Skin epidermis (tissue), 12 donors: ENCODE measurements at regions not wholly inside any gene's neighbourhood (a gene's known extent, or its start where the extent isn't known, plus 50 kb on each side); places are given as distances from the start of the nearest gene placed in this dataset.
"Not testable (repeated sequence)": the region's sequence is repeated elsewhere in the genome, so short reads cannot be mapped to it uniquely, and the experiment has no call there.

Experiments
- H3K27ac ChIP-seq, 21 experiments: fragments of 200-600 bp; sonication (generic) in 11 of 21; one replicate each; pipeline ENCODE4 v1.5.0; 2020; ENCODE audit warnings: mild to moderate bottlenecking in 3 of 21, inconsistent platforms in 2 of 21, moderate library complexity in 2 of 21
- H3K4me3 ChIP-seq, 7 experiments: fragments of 200-600 bp; sonication (generic) in 2 of 7; one replicate each; pipeline ENCODE4 v1.5.0; 2020; ENCODE audit warnings: inconsistent platforms in 2 of 7, mild to moderate bottlenecking in 2 of 7, moderate library complexity in 1 of 7

- no peak overlapping the region for H3K4me3 ChIP-seq
Observed at GRCh38 chr10:85477979-85478378, 888.6 kb downstream of the GRID1 start.

GRCh38 chr10:85490431-85490830, 876.2 kb downstream of the GRID1 start:
- Histone ChIP-seq H3K27ac (no peak overlapping the region), H3K4me3 (no peak overlapping the region)

More at GRCh38 chr10:85477979-85478378, 888.6 kb downstream of the GRID1 start:
- H3K27ac ChIP-seq, result no peak overlapping the region

GRCh38 chr10:85491652-85492051, 874.9 kb downstream of the GRID1 start:
- Histone ChIP-seq H3K4me3 (no peak overlapping the region), H3K27ac (no peak overlapping the region)

- no peak overlapping the region for H3K27ac ChIP-seq
- H3K4me3 ChIP-seq, result no peak overlapping the region
Observed at GRCh38 chr10:85492684-85493083, 873.9 kb downstream of the GRID1 start.

- no peak overlapping the region for H3K27ac ChIP-seq
- no peak overlapping the region for H3K4me3 ChIP-seq
Observed at GRCh38 chr10:85493703-85494102, 872.9 kb downstream of the GRID1 start.

- H3K27ac ChIP-seq, H3K4me3 ChIP-seq: not testable (repeated sequence)
Observed at GRCh38 chr10:85504641-85505040, 862.0 kb downstream of the GRID1 start.

- no peak overlapping the region for H3K27ac ChIP-seq
- no peak overlapping the region for H3K4me3 ChIP-seq
Observed at GRCh38 chr10:85508159-85508558, 858.4 kb downstream of the GRID1 start.

DNA sequence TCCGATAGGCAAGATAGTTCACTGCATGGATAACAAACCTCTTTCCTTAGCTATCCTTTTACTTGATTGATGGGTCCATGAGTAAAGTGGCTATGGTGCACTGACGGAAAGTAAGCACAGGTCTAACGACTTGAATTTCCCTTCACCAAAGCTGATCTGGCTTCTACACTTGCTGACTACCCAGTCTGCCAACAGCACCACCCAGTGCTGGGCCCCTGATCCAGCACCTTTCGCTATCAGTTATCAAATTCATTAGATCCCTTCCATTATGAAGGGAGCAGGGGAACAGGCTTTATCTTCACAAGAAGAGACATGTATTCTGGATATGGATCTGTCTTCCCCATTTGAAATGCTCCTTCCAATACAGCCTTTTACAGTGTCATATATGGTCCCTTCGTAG, 855.9 kb downstream of the GRID1 start:
- H3K27ac ChIP-seq, result no peak overlapping the region
- no peak overlapping the region for H3K4me3 ChIP-seq

- Histone ChIP-seq H3K4me3 (no peak overlapping the region), H3K27ac (no peak overlapping the region)
Observed at GRCh38 chr10:85513436-85513835, 853.2 kb downstream of the GRID1 start.

DNA sequence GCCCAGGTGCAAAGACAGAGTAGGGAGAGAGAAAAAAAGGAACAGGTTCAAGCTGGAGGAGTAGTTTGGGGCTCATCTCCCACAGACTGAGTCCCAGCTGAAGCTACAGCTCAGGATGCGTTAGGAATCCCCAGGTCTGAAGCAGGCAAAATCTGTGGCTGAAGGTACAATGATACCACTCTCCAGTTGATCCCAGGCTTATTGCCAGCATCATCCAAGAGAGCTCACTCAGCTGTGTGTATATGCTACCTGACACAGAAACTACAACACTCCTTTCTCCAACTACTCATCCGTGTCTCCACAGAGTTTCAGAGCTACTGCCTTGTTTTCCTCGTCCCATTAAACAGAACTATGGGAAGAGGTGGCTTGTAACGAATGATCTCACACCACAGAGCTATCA, 851.3 kb downstream of the GRID1 start:
- Histone ChIP-seq H3K4me3 (no peak overlapping the region), H3K27ac (no peak overlapping the region)

- Histone ChIP-seq H3K27ac (no peak overlapping the region), H3K4me3 (no peak overlapping the region)
Observed at GRCh38 chr10:85524001-85524666, 842.5 kb downstream of the GRID1 start.

- Histone ChIP-seq H3K4me3 (no peak overlapping the region), H3K27ac (no peak overlapping the region)
Observed at GRCh38 chr10:85527616-85528317, 838.8 kb downstream of the GRID1 start.

- Histone ChIP-seq H3K4me3 (no peak overlapping the region), H3K27ac (no peak overlapping the region)
Observed at GRCh38 chr10:85528318-85528652, 838.3 kb downstream of the GRID1 start.

DNA sequence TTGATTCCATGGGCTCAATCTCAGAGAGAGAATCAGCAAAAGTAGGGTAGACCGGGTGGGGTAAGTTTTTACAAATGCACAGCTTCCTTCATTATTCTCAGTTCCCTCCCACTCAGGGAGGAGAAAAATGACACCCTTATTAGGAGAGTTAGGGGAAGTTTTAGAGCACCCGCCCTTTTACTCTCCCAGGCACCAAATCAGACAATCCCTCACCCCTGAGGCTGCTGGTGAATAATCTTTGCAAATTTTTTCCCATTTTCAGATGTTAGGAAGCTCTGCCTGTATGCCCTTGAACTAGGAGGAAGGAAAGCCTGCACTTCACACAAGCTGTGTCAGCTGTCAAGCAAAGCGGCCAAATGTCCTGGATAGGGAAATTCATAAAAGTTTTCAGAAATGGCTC, 834.9 kb downstream of the GRID1 start:
- H3K27ac ChIP-seq, result no peak overlapping the region
- H3K4me3 ChIP-seq, result no peak overlapping the region

- Histone ChIP-seq H3K4me3 (no peak overlapping the region), H3K27ac (no peak overlapping the region)
Observed at GRCh38 chr10:85532773-85533172, 833.8 kb downstream of the GRID1 start.

DNA sequence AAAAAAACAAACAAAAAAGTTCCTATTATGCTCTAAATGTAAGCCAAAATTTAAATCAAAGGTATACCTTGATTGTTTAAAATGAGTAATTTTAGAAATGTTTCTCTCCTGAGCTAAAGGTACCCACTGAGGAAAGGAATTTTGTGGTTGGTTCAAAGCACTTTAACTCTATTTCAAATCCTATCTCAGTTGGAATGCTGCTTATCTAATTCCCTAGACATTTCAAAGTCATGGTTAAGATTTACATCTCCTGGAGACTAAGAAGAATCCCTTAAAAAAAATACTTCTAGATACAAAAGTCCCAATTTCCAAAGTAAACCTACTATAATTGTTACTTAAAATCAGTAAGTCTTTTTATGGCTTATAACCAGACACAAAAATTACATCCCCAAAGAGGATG, 830.7 kb downstream of the GRID1 start:
- H3K4me3 ChIP-seq, result no peak overlapping the region
- no peak overlapping the region for H3K27ac ChIP-seq

GRCh38 chr10:85537561-85537960, 829.0 kb downstream of the GRID1 start:
- H3K4me3 ChIP-seq, result no peak overlapping the region

GRCh38 chr10:85538601-85539000, 828.0 kb downstream of the GRID1 start:
- no peak overlapping the region for H3K4me3 ChIP-seq
- H3K27ac ChIP-seq, result no peak overlapping the region

More at GRCh38 chr10:85537561-85537960, 829.0 kb downstream of the GRID1 start:
- H3K27ac ChIP-seq, result no peak overlapping the region

DNA sequence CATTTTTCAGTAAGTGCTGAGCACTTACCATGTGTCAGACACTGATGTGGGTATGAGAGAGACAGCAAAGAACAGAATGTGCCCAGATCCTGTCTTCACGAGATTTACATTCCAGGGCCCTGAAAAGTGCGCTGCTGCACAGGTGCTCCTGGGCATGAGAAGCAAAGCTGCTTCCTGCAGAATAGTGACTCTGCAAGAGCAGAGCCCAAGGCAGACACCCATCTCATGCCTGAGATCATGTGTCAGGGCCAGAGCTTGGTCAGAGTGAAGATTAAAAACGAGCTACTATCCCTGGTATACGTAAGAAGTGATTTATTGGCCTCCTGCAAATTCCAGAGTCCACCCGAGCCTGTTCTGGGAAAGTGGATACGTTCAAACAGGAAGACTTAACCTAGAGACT, 824.4 kb downstream of the GRID1 start:
- Histone ChIP-seq H3K4me3 (no peak overlapping the region), H3K27ac (no peak overlapping the region)

DNA sequence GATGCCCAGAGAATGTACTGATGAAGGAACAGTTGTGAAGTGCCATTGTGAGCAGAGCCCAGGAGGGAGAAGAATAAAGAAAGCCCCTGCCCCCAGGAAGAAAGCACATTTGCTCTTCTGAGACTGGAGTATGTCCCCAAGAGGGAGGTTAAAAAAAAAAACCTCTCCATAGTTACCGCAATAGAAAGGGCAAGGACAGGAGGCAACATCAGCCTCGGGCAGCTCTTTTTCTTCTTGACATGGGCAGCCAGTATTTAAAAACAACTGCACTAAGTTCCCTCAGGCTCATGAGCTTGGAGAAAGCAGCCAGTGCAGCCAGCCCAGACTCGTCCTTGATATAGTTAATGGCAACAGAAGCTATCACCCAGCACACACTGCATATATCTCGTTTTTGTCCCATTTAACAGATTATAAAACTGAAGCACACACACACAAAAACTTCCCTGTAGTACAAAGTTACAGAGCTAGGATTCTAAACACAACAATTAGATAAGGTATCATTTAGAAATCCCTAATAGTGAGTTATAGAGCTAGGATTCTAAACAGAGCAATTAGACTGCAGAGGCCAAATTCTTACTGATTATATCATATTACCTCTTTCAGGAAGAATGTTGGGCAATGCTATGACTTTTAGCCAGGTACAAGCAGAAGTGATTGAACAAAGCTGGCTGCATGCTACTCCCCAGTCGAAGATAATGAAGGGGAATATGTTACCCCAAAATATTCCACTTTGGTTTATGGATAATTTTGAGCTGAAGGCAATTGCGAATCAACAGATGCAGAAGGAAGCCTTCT, 823.5 kb downstream of the GRID1 start:
- Histone ChIP-seq H3K4me3 (no peak overlapping the region), H3K27ac (no peak overlapping the region)

DNA sequence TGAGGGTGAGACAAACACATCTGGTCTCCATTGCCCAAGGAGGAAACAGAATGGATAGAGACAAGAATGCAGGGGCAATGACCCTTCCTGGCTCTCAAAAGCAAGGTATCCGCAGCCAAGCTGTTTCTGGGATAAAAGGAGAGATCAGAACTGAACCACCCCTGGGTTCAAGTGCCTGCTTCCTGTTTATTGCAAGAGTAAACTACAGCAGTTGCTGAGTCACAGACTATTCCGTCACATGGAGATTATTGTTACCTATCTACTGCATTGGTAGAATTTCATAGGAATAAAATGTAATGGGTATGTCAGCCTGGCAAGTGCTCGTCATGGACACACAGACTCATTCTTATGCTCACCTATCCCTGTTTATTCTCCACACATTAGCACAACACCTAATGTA, 821.6 kb downstream of the GRID1 start:
- Histone ChIP-seq H3K27ac (no peak overlapping the region), H3K4me3 (no peak overlapping the region)
